ENCODE measurements at regions not wholly inside any gene's neighbourhood (a gene's known extent, or its start where the extent isn't known, plus 50 kb on each side); places are given as distances from the start of the nearest gene placed in this dataset.

DNA sequence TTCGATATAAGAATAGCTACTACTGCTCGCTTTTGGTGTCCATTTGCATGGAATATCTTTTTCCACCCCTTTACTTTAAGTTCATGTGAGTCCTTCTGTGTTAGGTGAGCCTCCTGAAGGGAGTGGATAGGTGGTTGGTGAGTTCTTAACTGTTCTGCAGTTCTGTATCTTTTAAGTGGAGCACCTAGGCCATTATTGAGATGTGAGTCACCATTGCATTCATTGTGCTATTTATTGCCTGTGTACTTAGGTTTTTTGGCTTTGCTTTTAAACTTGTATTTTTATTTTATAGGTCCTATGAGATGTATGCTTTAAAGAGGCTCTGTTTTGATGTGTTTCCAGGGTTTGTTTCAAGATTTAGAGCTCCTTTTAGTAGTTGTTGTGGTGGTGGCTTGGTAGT, 1430.8 kb downstream of the REEP3 start:
- Mint-ChIP-seq H3K4me3 (ENCODE audit: unreplicated experiment) (no peak overlapping the region), H3K36me3 (ENCODE audit: low read depth) (no peaks in the 10 kb centered on the region)
- TF ChIP-seq, protein P1, sequence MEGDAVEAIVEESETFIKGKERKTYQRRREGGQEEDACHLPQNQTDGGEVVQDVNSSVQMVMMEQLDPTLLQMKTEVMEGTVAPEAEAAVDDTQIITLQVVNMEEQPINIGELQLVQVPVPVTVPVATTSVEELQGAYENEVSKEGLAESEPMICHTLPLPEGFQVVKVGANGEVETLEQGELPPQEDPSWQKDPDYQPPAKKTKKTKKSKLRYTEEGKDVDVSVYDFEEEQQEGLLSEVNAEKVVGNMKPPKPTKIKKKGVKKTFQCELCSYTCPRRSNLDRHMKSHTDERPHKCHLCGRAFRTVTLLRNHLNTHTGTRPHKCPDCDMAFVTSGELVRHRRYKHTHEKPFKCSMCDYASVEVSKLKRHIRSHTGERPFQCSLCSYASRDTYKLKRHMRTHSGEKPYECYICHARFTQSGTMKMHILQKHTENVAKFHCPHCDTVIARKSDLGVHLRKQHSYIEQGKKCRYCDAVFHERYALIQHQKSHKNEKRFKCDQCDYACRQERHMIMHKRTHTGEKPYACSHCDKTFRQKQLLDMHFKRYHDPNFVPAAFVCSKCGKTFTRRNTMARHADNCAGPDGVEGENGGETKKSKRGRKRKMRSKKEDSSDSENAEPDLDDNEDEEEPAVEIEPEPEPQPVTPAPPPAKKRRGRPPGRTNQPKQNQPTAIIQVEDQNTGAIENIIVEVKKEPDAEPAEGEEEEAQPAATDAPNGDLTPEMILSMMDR (IDR thresholded peaks at IDR 0.05), result no peak

DNA sequence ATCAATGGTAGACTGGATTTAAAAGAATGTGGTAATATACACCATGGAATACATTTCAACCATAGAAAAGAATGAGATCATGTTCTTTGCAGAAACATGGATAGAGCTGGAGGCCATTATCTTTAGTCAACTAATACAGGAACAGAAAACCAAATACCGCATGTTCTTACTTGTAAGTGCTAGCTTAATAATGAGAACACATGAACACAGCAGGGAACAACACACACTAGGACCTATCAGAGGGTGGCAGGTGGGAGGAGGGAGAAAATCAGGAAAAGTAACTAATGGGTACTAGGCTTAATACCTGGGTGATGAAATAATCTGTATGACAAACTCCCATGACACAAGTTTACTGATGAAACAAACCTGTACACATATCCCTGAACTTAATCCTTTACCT, 1435.2 kb downstream of the REEP3 start:
- H3K27ac Mint-ChIP-seq (ENCODE audit: unreplicated experiment), result no peak overlapping the region
- DNase-seq (ENCODE audit: low spot score), result no peak
- no peaks in the 10 kb centered on the region for H3K4me1 Mint-ChIP-seq (ENCODE audit: low read depth)
- H3K4me3 Mint-ChIP-seq (ENCODE audit: unreplicated experiment), result no peak overlapping the region
- H3K36me3 Mint-ChIP-seq (ENCODE audit: low read depth), result no peaks in the 10 kb centered on the region
- H3K9me3 Mint-ChIP-seq (ENCODE audit: low read depth), result no peaks in the 10 kb centered on the region
- H3K27me3 Mint-ChIP-seq (ENCODE audit: low read depth), result peaks cover 2% of the 10 kb centered on the region
- TF ChIP-seq, protein P1 (IDR thresholded peaks at IDR 0.05), result no peak

More for the DNA sequence above, 1430.8 kb downstream of the REEP3 start:
- H3K27me3 Mint-ChIP-seq (ENCODE audit: low read depth), result no peaks in the 10 kb centered on the region
- peaks cover 23% of the 10 kb centered on the region for H3K9me3 Mint-ChIP-seq (ENCODE audit: low read depth)
- H3K4me1 Mint-ChIP-seq (ENCODE audit: low read depth), result no peaks in the 10 kb centered on the region
- no peak for DNase-seq (ENCODE audit: low spot score)
- no peak overlapping the region for H3K27ac Mint-ChIP-seq (ENCODE audit: unreplicated experiment)

DNA sequence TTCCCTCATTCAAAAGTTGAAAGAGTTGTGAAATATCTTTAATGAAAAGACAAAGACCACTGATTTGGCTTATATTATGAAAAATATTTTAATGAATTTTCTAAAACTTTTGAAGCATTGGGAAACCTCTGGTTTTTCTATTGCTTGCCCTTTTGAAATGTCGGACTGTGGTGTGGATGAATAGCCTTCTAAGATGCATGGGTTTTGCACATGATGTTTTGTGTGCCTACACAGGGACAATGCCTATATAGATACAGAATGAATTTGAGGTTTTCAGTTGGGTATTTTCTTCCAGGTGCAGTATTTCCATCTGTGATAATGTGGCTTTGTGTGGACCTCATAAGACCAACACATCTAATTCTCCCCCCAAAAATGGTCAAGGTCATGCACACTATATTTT, 1437.9 kb downstream of the REEP3 start:
- no peak overlapping the region for H3K4me3 Mint-ChIP-seq (ENCODE audit: unreplicated experiment)
- H3K4me1 Mint-ChIP-seq (ENCODE audit: low read depth), result no peaks in the 10 kb centered on the region
- DNase-seq (ENCODE audit: low spot score), result no peak
- TF ChIP-seq, protein P1 (IDR thresholded peaks at IDR 0.05), result no peak
- H3K36me3 Mint-ChIP-seq (ENCODE audit: low read depth), result no peaks in the 10 kb centered on the region
- no peak overlapping the region for H3K27ac Mint-ChIP-seq (ENCODE audit: unreplicated experiment)
- H3K9me3 Mint-ChIP-seq (ENCODE audit: low read depth), result peaks cover 2% of the 10 kb centered on the region
- peaks cover 2% of the 10 kb centered on the region for H3K27me3 Mint-ChIP-seq (ENCODE audit: low read depth)

DNA sequence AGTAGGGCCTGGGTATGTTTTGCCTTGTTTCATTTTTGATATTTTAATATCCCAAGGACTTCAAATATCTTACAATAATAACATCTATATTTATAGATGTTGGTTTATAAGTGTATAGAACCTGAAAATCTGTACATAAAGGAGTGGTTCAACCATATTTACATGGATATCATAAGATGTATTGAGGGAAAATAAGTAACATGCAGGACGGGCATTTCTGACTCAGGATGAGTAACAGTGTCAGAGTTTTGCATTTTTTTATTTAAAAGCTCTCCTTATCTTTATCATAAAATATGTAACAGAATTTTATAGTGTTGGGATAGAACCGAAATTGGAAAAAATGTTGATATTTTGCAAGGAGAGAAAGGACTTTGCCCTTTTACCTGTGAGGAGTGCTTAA, 1438.7 kb downstream of the REEP3 start:
- Mint-ChIP-seq H3K9me3 (ENCODE audit: low read depth) (peaks cover 2% of the 10 kb centered on the region), H3K27ac (ENCODE audit: unreplicated experiment) (no peak overlapping the region), H3K4me3 (ENCODE audit: unreplicated experiment) (no peak overlapping the region), H3K36me3 (ENCODE audit: low read depth) (no peaks in the 10 kb centered on the region), H3K4me1 (ENCODE audit: low read depth) (no peaks in the 10 kb centered on the region), H3K27me3 (ENCODE audit: low read depth) (peaks cover 2% of the 10 kb centered on the region)
- no peak for DNase-seq (ENCODE audit: low spot score)
- TF ChIP-seq, protein P1 (IDR thresholded peaks at IDR 0.05), result no peak

GRCh38 chr10:64973391-64973790, 1452.2 kb downstream of the REEP3 start:
- Mint-ChIP-seq H3K36me3 (ENCODE audit: low read depth) (no peaks in the 10 kb centered on the region), H3K27ac (ENCODE audit: unreplicated experiment) (no peak overlapping the region)

More at GRCh38 chr10:64973391-64973790, 1452.2 kb downstream of the REEP3 start:
- no peaks in the 10 kb centered on the region for H3K4me1 Mint-ChIP-seq (ENCODE audit: low read depth)
- peaks cover 4% of the 10 kb centered on the region for H3K27me3 Mint-ChIP-seq (ENCODE audit: low read depth)
- H3K4me3 Mint-ChIP-seq (ENCODE audit: unreplicated experiment), result no peak overlapping the region
- TF ChIP-seq, protein P1 (IDR thresholded peaks at IDR 0.05), result no peak
- DNase-seq (ENCODE audit: low spot score), result no peak
- H3K9me3 Mint-ChIP-seq (ENCODE audit: low read depth), result no peaks in the 10 kb centered on the region
